Common myeloid progenitor, CD34-positive (primary cell): ENCODE measurements at regions not wholly inside any gene's neighbourhood (a gene's known extent, or its start where the extent isn't known, plus 50 kb on each side); places are given as distances from the start of the nearest gene placed in this dataset.

Source experiments
- CTCF ChIA-PET: fragments of 350-600 bp; sonication (Branson Sonifier 250); formaldehyde crosslinking; loops from one replicate; lab custom pipeline; 2021; ENCODE audit warnings: antibody characterized with exemption; lab: Charles Lee
- POLR2A ChIA-PET: fragments of 350-600 bp; sonication (Branson Sonifier 250); formaldehyde crosslinking; loops from one replicate; lab custom pipeline; 2021; ENCODE audit warnings: antibody characterized with exemption; lab: Charles Lee
- DNase-seq, 3 donors: peaks; one replicate each; pipeline versions ENCODE4 v3.0.0 to v3.0.0-alpha.2; 2013
- H3K27ac ChIP-seq, 2 experiments: 1 replicate in 1 of 2; 2 replicates in 1 of 2; pipeline ENCODE4 v1.7.0; 2013; ENCODE audit warnings: inconsistent platforms in 2 of 2, low read length in 2 of 2, mild to moderate bottlenecking in 2 of 2, low read depth in 1 of 2, moderate library complexity in 1 of 2; ENCODE audit not compliant: severe bottlenecking in 2 of 2, insufficient read depth in 1 of 2, poor library complexity in 1 of 2
- H3K27me3 ChIP-seq, 5 experiments: replicated peaks in 2 of 5; 1 replicate in 3 of 5; 2 replicates in 2 of 5; pipeline versions ENCODE4 v1.6.1 to v1.7.0; 2013; ENCODE audit warnings: low read length in 4 of 5, mild to moderate bottlenecking in 2 of 5, moderate library complexity in 2 of 5, inconsistent platforms in 1 of 5; ENCODE audit not compliant: insufficient read depth in 5 of 5, control insufficient read depth in 4 of 5
- H3K36me3 ChIP-seq, 4 experiments: 1 replicate in 2 of 4; 2 replicates in 2 of 4; pipeline versions ENCODE4 v1.6.1 to v1.7.0; 2013; ENCODE audit warnings: low read length in 3 of 4, control low read depth in 1 of 4, mild to moderate bottlenecking in 1 of 4; ENCODE audit not compliant: control insufficient read depth in 4 of 4, insufficient read depth in 4 of 4
- H3K4me1 ChIP-seq, 4 experiments: 1 replicate in 3 of 4; 2 replicates in 1 of 4; pipeline versions ENCODE4 v1.6.1 to v1.7.1; 2013; ENCODE audit warnings: low read length in 3 of 4, mild to moderate bottlenecking in 3 of 4, control low read depth in 1 of 4, inconsistent platforms in 1 of 4, moderate library complexity in 1 of 4; ENCODE audit not compliant: control insufficient read depth in 4 of 4, insufficient read depth in 4 of 4; ENCODE audit errors: control extremely low read depth in 1 of 4
- H3K4me3 ChIP-seq, 7 experiments: 1 replicate in 4 of 7; 2 replicates in 3 of 7; pipeline versions ENCODE4 v1.5.1 to v1.7.0; 2013; ENCODE audit warnings: mild to moderate bottlenecking in 7 of 7, low read length in 6 of 7, moderate library complexity in 6 of 7, inconsistent platforms in 2 of 7, low read depth in 2 of 7, control low read depth in 1 of 7; ENCODE audit not compliant: insufficient read depth in 4 of 7, control insufficient read depth in 1 of 7; ENCODE audit errors: extremely low read depth in 1 of 7
- H3K9me3 ChIP-seq, 5 experiments: 1 replicate in 4 of 5; 2 replicates in 1 of 5; pipeline versions ENCODE4 v1.6.1 to v1.7.1; 2013; ENCODE audit warnings: low read length in 4 of 5, mild to moderate bottlenecking in 2 of 5, inconsistent platforms in 1 of 5, low read depth in 1 of 5, moderate library complexity in 1 of 5; ENCODE audit not compliant: control insufficient read depth in 4 of 5, insufficient read depth in 2 of 5; ENCODE audit errors: control extremely low read depth in 1 of 5
- WGBS: methylation state at CpG from one replicate; pipeline ENCODE4 v1.1.5; 2013; ENCODE audit not compliant: insufficient coverage; 5-methylcytosine and 5-hydroxymethylcytosine counted together

GRCh38 chr18:57220480-57220879 is 73.6 kb downstream of the BOD1L2 start:
- Histone ChIP-seq H3K36me3 (no peaks in the 10 kb centered on the region), H3K27ac (no peak overlapping the region), H3K4me1 (no peaks in the 10 kb centered on the region), H3K9me3 (peaks cover 0 to 2% (median 0%) of the 10 kb centered on the region in 5 experiments), H3K27me3 (no peaks in the 10 kb centered on the region), H3K4me3 (no peak overlapping the region)
- ChIA-PET POLR2A (no interaction called here), CTCF (no interaction called here)
- no CpG with 5 or more reads among the region's 3 CpGs for WGBS
- DNase-seq: no peak

- Histone ChIP-seq H3K4me1 (no peaks in the 10 kb centered on the region), H3K4me3 (no peak overlapping the region), H3K36me3 (no peaks in the 10 kb centered on the region), H3K27ac (no peak overlapping the region), H3K9me3 (peaks cover 0 to 2% (median 0%) of the 10 kb centered on the region in 5 experiments), H3K27me3 (no peaks in the 10 kb centered on the region)
- DNase-seq: no peak
- ChIA-PET CTCF (no interaction called here), POLR2A (no interaction called here)
- 93% methylated on average over 9 of the region's 9 CpGs for WGBS
These were observed 74.1 kb downstream of the BOD1L2 start for GRCh38 chr18:57220930-57221483.

DNA sequence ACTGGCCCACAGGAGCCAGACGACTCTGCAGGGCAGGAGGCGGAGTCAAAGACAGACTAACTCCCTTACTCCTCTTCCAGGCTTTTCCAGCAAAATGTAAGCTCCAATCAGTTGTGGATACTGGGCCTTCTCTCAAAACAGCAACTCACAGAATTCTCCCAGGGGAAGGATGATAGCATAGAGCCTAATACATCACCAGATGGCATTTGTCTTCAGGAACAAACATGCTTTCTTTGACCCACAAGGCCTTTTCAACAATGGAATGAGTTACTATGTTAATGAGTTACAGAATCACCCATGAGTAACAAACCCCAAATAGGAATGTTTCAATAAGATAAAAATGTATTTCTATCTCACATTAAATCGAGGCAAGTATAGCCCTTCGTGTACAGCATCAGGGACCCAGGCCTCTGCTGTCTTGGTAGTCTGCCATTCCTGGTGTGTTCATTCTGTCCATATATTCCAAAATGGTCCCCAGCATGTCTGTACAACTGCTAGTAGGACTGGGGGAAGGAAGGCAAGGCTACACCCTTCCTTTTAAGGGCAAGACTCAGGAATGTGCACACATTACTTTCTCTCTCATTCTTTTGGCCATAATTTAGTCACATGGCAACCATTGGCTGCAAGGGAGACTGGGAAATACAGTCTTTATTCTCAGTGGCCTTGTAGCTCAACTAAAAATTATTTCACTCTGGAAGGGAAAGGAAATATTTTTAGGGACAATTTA is 76.4 kb downstream of the BOD1L2 start:
- Histone ChIP-seq H3K27ac (no peak overlapping the region), H3K4me3 (no peak overlapping the region), H3K36me3 (no peaks in the 10 kb centered on the region), H3K9me3 (peaks cover 0 to 2% (median 0%) of the 10 kb centered on the region in 5 experiments), H3K27me3 (no peaks in the 10 kb centered on the region), H3K4me1 (no peaks in the 10 kb centered on the region)
- WGBS: 93% methylated on average over 3 of the region's 4 CpGs
- CTCF ChIA-PET: no interaction called here
- POLR2A ChIA-PET: no interaction called here
- DNase-seq: no peak

DNA sequence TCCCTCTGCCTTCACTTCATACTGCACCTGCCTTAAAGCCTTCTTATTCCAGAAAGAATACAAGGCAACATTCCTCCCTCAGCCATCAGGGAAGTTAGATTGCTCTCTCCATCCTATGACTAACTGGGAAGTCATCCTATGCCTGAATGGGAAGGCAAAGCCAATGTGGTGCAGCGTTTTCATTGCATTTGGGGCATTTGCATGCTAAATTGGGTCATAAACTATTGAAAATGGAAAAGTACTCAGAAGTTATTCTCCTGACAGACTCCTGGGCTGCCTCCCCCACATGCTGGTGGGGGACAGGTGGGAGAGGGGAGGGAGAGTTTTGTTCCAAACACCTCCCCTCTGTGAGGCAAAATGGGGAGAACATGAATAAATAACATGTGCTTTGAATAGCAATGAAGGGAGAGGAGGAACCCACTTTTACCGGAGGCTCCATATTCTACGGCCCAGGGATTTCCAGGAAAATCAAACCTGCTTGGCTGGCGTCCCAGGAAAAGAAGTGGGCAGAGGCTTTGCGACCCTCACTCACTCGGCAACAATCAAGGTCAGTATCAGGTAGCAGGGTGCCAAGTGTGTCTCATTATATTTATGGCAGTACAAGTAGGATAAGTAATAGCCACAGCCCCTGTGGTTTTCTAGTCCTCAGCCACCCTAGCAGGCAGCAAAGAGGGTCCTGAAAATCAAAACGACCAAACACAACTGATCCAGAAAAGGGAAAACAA is 84.1 kb downstream of the BOD1L2 start:
- Histone ChIP-seq H3K27ac (no peak overlapping the region), H3K9me3 (no peaks in the 10 kb centered on the region), H3K4me3 (no peak overlapping the region), H3K27me3 (peaks cover 0 to 1% (median 0%) of the 10 kb centered on the region in 5 experiments), H3K36me3 (no peaks in the 10 kb centered on the region), H3K4me1 (no peaks in the 10 kb centered on the region)
- ChIA-PET POLR2A (no interaction called here), CTCF (interaction anchor here (0.7 kb wide), 1 partner anchor 986 kb away, joined by 3 read pairs; no protein-coding TSS in a partner anchor)
- WGBS: 80% methylated on average over 4 of the region's 7 CpGs
- DNase-seq: no peak

DNA sequence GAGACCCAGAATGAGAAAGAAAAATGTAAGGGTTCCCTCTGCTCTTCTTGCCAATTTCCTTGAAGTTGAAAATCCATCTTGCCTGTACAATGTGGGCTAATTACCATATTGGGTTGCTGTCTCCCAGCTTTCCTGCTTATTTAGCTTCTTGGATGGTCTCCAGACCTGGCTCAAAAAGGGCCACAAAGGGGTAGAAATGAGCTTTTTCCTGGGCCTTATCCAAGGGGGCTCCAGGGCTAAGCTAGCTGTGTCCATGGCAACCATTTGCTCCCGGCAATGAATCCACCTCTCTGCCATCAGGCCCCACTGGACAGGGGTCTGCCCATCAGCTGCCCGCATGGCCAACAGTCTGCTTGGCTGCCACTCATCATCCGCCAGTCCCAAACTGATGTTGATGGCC is 85.0 kb downstream of the BOD1L2 start:
- 100% methylated on average over 2 of the region's 3 CpGs for WGBS
- DNase-seq: no peak
- no peak overlapping the region for H3K27ac ChIP-seq
- no peaks in the 10 kb centered on the region for H3K9me3 ChIP-seq
- H3K36me3 ChIP-seq: no peaks in the 10 kb centered on the region
- ChIA-PET CTCF (no interaction called here), POLR2A (no interaction called here)
- no peak overlapping the region for H3K4me3 ChIP-seq
- H3K27me3 ChIP-seq: peaks cover 0 to 1% (median 0%) of the 10 kb centered on the region in 5 experiments
- H3K4me1 ChIP-seq: no peaks in the 10 kb centered on the region

DNA sequence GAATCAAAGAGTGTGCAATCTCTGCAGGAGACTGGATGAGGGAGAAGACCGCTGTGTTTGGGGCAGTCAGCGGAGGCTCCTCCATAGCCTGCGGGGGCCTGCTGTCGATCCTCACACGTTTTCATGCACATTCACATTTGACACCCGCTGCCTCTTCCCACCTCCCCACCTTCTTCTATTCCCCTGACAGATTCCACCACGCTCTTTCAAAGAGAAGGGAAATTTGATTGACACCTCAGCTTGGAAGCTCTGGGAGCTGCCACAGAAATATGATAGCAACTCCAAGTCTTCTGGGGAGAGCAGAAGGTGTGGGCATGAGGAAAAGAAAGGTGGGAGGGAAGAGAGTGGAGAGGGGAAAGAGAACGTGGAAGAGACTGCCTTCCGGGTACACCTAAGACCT is 87.5 kb downstream of the BOD1L2 start:
- CTCF ChIA-PET: no interaction called here
- POLR2A ChIA-PET: no interaction called here
- no peaks in the 10 kb centered on the region for H3K4me1 ChIP-seq
- no peak overlapping the region for H3K27ac ChIP-seq
- H3K9me3 ChIP-seq: no peaks in the 10 kb centered on the region
- no peaks in the 10 kb centered on the region for H3K36me3 ChIP-seq
- peaks cover 0 to 1% (median 0%) of the 10 kb centered on the region in 5 experiments for H3K27me3 ChIP-seq
- DNase-seq: no peak
- WGBS: 74% methylated on average over 5 of the region's 9 CpGs
- no peak overlapping the region for H3K4me3 ChIP-seq

DNA sequence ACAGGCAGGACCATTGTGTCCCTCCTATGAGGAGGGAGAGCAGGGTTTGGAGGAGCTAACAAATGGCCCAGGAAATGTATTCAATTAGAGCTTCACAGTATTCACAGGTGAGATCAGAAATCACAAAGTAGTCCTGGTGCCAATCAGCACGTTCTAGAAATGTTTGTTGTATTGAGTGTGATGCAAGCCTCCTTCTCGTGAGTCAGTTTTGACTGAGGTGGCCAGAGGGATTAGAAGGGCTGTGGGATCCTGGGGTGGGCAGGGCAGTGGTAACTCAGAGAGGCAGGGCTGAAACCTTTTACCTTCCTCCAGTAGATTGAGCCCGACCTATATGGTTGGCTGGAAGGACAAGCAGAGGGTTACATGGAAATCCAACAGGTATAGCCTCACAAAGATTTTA is 95.0 kb downstream of the BOD1L2 start:
- no peak for DNase-seq
- Histone ChIP-seq H3K9me3 (no peaks in the 10 kb centered on the region), H3K27me3 (peaks cover 0 to 4% (median 0%) of the 10 kb centered on the region in 5 experiments), H3K4me1 (no peaks in the 10 kb centered on the region), H3K27ac (no peak overlapping the region), H3K4me3 (no peak overlapping the region), H3K36me3 (no peaks in the 10 kb centered on the region)
- ChIA-PET POLR2A (no interaction called here), CTCF (no interaction called here)
- 91% methylated on average over 3 of the region's 3 CpGs for WGBS
